GM12878 (cell line): ENCODE measurements at regions not wholly inside any gene's neighbourhood (a gene's known extent, or its start where the extent isn't known, plus 50 kb on each side); places are given as distances from the start of the nearest gene placed in this dataset.

ENCODE experiments used
- ASH2L ChIP-seq: fragments of 300-600, 200-600 bp; sonication (generic); IDR thresholded peaks from 2 replicates; pipeline ENCODE4 v1.6.1; 2017; ENCODE audit warnings: low read depth, mild to moderate bottlenecking, borderline replicate concordance
- CBX3 ChIP-seq: fragments of 200-600 bp; sonication (generic); IDR thresholded peaks from 2 replicates; pipeline ENCODE4 v1.6.1; 2016; ENCODE audit warnings: low read depth, borderline replicate concordance
- CBX5 ChIP-seq: sonication (generic); IDR thresholded peaks from 2 replicates; pipeline ENCODE4 v1.6.1; 2016; ENCODE audit warnings: low read depth, moderate library complexity, mild to moderate bottlenecking, inconsistent platforms
- CREB1 ChIP-seq: IDR thresholded peaks from 2 replicates; pipeline ENCODE4 v1.6.1; 2012; ENCODE audit warnings: low read depth, mild to moderate bottlenecking, inconsistent platforms
- IKZF1 ChIP-seq: fragments of 450-650 bp; conservative IDR thresholded peaks from 2 replicates; pipeline ENCODE4 v1.6.1; 2017; ENCODE audit warnings: antibody characterized with exemption, mild to moderate bottlenecking
- KAT2A ChIP-seq: conservative IDR thresholded peaks from 2 replicates; pipeline ENCODE4 v1.6.1; 2011; ENCODE audit warnings: low read depth, low read length; ENCODE audit not compliant: control insufficient read depth
- LARP7 ChIP-seq: fragments of 450-650 bp; IDR thresholded peaks from 2 replicates; pipeline ENCODE4 v1.6.1; 2017; ENCODE audit warnings: mild to moderate bottlenecking
- NFYA ChIP-seq: IDR thresholded peaks from 2 replicates; pipeline ENCODE4 v1.6.1; 2011; ENCODE audit warnings: low read depth, mild to moderate bottlenecking, low read length, improper control_type of control experiment, borderline replicate concordance
- NR2F1 ChIP-seq: fragments of 450-650 bp; conservative IDR thresholded peaks from 2 replicates; pipeline ENCODE4 v1.6.1; 2017; ENCODE audit warnings: mild to moderate bottlenecking
- PAX5 ChIP-seq: IDR thresholded peaks from 2 replicates; pipeline ENCODE4 v1.6.1; 2011; ENCODE audit warnings: low read depth, low read length, borderline replicate concordance
- RAD21 ChIP-seq: IDR thresholded peaks from 2 replicates; pipeline ENCODE4 v1.6.1; 2011; ENCODE audit warnings: mild to moderate bottlenecking, low read depth, low read length, moderate library complexity; ENCODE audit not compliant: insufficient read depth
- RUNX3 ChIP-seq: IDR thresholded peaks from 2 replicates; pipeline ENCODE4 v1.6.1; 2012; ENCODE audit warnings: low read length, inconsistent platforms
- SMC3 ChIP-seq: IDR thresholded peaks from 2 replicates; pipeline ENCODE4 v1.6.1; 2011; ENCODE audit warnings: low read length, improper control_type of control experiment, borderline replicate concordance
- STAT1 ChIP-seq: fragments of 450-650 bp; conservative IDR thresholded peaks from 2 replicates; pipeline ENCODE4 v1.6.1; 2014; ENCODE audit warnings: antibody characterized with exemption, mild to moderate bottlenecking
- ZZZ3 ChIP-seq: IDR thresholded peaks from 2 replicates; pipeline ENCODE4 v1.6.1; 2011; ENCODE audit warnings: low read depth; ENCODE audit not compliant: control insufficient read depth, insufficient read length
- TF ChIP-seq, protein P1 (sequence below): IDR thresholded peaks from 2 replicates; pipeline ENCODE4 v1.6.1; 2011; ENCODE audit warnings: mild to moderate bottlenecking, low read depth, low read length, moderate library complexity; ENCODE audit not compliant: insufficient replicate concordance
- TF ChIP-seq, protein P2 (sequence below): fragments of 450-650 bp; conservative IDR thresholded peaks from 2 replicates; pipeline ENCODE4 v1.6.1; 2017; ENCODE audit warnings: mild to moderate bottlenecking, moderate library complexity
- TF ChIP-seq, protein P3 (sequence below): fragments of 450-650 bp; IDR thresholded peaks from 2 replicates; pipeline ENCODE4 v1.6.1; 2017; ENCODE audit warnings: mild to moderate bottlenecking, moderate library complexity
- TF ChIP-seq, protein P4 (sequence below): fragments of 450-650 bp; IDR thresholded peaks from 2 replicates; pipeline ENCODE4 v1.6.1; 2014; ENCODE audit warnings: mild to moderate bottlenecking
- TF ChIP-seq, protein P5 (sequence below), 3 experiments: IDR thresholded peaks in 2 of 3; conservative IDR thresholded peaks in 1 of 3; 2 replicates each; pipeline ENCODE4 v1.5.1; 2011; ENCODE audit warnings: low read depth in 3 of 3, low read length in 3 of 3, mild to moderate bottlenecking in 3 of 3, control low read depth in 2 of 3, moderate library complexity in 2 of 3, inconsistent platforms in 1 of 3, mixed read lengths in 1 of 3; ENCODE audit not compliant: control insufficient read depth in 2 of 3, insufficient read depth in 1 of 3; ENCODE audit errors: extremely low read depth in 1 of 3

DNA sequence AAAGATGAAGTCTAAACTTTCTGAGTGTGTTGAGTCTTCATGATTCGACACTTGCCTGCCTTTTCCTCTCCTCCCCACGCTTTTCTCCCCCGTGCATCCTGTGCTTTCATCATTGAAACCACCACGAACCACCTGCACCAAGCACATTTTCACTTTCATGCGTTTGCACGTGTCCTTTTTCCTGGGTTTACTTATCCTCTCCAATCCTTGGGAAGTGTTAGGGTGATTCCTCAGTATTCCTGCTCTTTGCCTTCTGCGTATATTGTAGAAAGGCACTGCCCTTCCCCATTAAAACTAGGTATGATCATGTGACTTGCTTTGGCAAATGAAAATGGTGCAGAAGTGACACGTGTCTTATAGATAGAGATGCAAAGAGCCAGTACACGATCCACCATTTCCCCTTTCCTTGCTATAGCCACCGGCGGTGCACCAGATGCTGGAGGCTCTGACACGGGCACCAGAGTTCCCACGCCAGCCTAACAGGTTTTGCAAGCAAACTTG, 106.6 kb downstream of the BRMS1L start (continued):
- TF ChIP-seq, protein P1, sequence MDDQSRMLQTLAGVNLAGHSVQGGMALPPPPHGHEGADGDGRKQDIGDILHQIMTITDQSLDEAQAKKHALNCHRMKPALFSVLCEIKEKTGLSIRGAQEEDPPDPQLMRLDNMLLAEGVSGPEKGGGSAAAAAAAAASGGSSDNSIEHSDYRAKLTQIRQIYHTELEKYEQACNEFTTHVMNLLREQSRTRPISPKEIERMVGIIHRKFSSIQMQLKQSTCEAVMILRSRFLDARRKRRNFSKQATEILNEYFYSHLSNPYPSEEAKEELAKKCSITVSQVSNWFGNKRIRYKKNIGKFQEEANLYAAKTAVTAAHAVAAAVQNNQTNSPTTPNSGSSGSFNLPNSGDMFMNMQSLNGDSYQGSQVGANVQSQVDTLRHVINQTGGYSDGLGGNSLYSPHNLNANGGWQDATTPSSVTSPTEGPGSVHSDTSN: no peak
- no peak for TF ChIP-seq SMC3
- TF ChIP-seq KAT2A: no peak
- TF ChIP-seq, protein P2, sequence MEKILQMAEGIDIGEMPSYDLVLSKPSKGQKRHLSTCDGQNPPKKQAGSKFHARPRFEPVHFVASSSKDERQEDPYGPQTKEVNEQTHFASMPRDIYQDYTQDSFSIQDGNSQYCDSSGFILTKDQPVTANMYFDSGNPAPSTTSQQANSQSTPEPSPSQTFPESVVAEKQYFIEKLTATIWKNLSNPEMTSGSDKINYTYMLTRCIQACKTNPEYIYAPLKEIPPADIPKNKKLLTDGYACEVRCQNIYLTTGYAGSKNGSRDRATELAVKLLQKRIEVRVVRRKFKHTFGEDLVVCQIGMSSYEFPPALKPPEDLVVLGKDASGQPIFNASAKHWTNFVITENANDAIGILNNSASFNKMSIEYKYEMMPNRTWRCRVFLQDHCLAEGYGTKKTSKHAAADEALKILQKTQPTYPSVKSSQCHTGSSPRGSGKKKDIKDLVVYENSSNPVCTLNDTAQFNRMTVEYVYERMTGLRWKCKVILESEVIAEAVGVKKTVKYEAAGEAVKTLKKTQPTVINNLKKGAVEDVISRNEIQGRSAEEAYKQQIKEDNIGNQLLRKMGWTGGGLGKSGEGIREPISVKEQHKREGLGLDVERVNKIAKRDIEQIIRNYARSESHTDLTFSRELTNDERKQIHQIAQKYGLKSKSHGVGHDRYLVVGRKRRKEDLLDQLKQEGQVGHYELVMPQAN: no peak
- TF ChIP-seq RUNX3: peak; percentile 94
- no peak for TF ChIP-seq CBX5
- TF ChIP-seq RAD21: no peak
- no peak for TF ChIP-seq STAT1
- no peak for TF ChIP-seq CBX3
- no peak for TF ChIP-seq CREB1
- TF ChIP-seq, protein P3, sequence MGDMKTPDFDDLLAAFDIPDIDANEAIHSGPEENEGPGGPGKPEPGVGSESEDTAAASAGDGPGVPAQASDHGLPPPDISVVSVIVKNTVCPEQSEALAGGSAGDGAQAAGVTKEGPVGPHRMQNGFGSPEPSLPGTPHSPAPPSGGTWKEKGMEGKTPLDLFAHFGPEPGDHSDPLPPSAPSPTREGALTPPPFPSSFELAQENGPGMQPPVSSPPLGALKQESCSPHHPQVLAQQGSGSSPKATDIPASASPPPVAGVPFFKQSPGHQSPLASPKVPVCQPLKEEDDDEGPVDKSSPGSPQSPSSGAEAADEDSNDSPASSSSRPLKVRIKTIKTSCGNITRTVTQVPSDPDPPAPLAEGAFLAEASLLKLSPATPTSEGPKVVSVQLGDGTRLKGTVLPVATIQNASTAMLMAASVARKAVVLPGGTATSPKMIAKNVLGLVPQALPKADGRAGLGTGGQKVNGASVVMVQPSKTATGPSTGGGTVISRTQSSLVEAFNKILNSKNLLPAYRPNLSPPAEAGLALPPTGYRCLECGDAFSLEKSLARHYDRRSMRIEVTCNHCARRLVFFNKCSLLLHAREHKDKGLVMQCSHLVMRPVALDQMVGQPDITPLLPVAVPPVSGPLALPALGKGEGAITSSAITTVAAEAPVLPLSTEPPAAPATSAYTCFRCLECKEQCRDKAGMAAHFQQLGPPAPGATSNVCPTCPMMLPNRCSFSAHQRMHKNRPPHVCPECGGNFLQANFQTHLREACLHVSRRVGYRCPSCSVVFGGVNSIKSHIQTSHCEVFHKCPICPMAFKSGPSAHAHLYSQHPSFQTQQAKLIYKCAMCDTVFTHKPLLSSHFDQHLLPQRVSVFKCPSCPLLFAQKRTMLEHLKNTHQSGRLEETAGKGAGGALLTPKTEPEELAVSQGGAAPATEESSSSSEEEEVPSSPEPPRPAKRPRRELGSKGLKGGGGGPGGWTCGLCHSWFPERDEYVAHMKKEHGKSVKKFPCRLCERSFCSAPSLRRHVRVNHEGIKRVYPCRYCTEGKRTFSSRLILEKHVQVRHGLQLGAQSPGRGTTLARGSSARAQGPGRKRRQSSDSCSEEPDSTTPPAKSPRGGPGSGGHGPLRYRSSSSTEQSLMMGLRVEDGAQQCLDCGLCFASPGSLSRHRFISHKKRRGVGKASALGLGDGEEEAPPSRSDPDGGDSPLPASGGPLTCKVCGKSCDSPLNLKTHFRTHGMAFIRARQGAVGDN: no peak
- TF ChIP-seq IKZF1: peak; percentile 73
- no peak for TF ChIP-seq LARP7
- TF ChIP-seq NFYA: no peak
- TF ChIP-seq, protein P4, sequence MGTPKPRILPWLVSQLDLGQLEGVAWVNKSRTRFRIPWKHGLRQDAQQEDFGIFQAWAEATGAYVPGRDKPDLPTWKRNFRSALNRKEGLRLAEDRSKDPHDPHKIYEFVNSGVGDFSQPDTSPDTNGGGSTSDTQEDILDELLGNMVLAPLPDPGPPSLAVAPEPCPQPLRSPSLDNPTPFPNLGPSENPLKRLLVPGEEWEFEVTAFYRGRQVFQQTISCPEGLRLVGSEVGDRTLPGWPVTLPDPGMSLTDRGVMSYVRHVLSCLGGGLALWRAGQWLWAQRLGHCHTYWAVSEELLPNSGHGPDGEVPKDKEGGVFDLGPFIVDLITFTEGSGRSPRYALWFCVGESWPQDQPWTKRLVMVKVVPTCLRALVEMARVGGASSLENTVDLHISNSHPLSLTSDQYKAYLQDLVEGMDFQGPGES: no peak
- peak; percentile 20; the same call in 1 of the 2 replicates for TF ChIP-seq PAX5
- no peak for TF ChIP-seq ZZZ3
- TF ChIP-seq ASH2L: no peak
- TF ChIP-seq, protein P5, sequence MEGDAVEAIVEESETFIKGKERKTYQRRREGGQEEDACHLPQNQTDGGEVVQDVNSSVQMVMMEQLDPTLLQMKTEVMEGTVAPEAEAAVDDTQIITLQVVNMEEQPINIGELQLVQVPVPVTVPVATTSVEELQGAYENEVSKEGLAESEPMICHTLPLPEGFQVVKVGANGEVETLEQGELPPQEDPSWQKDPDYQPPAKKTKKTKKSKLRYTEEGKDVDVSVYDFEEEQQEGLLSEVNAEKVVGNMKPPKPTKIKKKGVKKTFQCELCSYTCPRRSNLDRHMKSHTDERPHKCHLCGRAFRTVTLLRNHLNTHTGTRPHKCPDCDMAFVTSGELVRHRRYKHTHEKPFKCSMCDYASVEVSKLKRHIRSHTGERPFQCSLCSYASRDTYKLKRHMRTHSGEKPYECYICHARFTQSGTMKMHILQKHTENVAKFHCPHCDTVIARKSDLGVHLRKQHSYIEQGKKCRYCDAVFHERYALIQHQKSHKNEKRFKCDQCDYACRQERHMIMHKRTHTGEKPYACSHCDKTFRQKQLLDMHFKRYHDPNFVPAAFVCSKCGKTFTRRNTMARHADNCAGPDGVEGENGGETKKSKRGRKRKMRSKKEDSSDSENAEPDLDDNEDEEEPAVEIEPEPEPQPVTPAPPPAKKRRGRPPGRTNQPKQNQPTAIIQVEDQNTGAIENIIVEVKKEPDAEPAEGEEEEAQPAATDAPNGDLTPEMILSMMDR (IDR thresholded peaks at IDR 0.05 in 2 of 3, conservative IDR thresholded peaks at IDR 0.05 in 1 of 3; ENCODE audit: control insufficient read depth in 2 of 3, extremely low read depth in 1 of 3, insufficient read depth in 1 of 3, low read depth in 3 of 3, low read length in 3 of 3): no peak
- no peak for TF ChIP-seq NR2F1
